Activated CD8-positive, alpha-beta T cell treated with anti-CD3 and anti-CD28 coated beads for 36 hours (primary cell): ENCODE measurements at regions not wholly inside any gene's neighbourhood (a gene's known extent, or its start where the extent isn't known, plus 50 kb on each side); places are given as distances from the start of the nearest gene placed in this dataset.

ENCODE experiments used
- ATAC-seq: fragments of 200-7000 bp; cut with Tn5 transposase; one replicate; pipeline ENCODE4 v1.10.0; 2021; ENCODE audit warnings: mild to moderate bottlenecking, moderate library complexity
- CTCF ChIA-PET: fragments of 350-600 bp; sonication (Branson Sonifier 250); formaldehyde crosslinking; loops from one replicate; lab custom pipeline; 2021; ENCODE audit warnings: antibody characterized with exemption; lab: Charles Lee
- POLR2A ChIA-PET: fragments of 350-600 bp; sonication (Branson Sonifier 250); formaldehyde crosslinking; loops from one replicate; lab custom pipeline; 2021; ENCODE audit warnings: antibody characterized with exemption; lab: Charles Lee
- DNase-seq: peaks from one replicate; pipeline ENCODE4 v3.0.0-alpha.2; 2020
- H3K27ac Mint-ChIP-seq: one replicate; pipeline ENCODE4 v1.8.0; 2021; ENCODE audit warnings: mild to moderate bottlenecking, mixed read lengths
- H3K27me3 Mint-ChIP-seq: one replicate; pipeline ENCODE4 v1.8.0; 2021; ENCODE audit warnings: mixed read lengths
- H3K36me3 Mint-ChIP-seq: one replicate; pipeline ENCODE4 v1.8.0; 2021; ENCODE audit warnings: low read depth, mixed read lengths
- H3K4me1 Mint-ChIP-seq: one replicate; pipeline ENCODE4 v1.8.0; 2021; ENCODE audit warnings: low read depth, mixed read lengths
- H3K4me3 Mint-ChIP-seq: one replicate; pipeline ENCODE4 v1.8.0; 2021; ENCODE audit warnings: mild to moderate bottlenecking, moderate library complexity, mixed read lengths
- H3K9me3 Mint-ChIP-seq: one replicate; pipeline ENCODE4 v1.8.0; 2021; ENCODE audit warnings: mixed read lengths
- CTCF ChIP-seq: fragments of 200-600 bp; IDR thresholded peaks from one replicate; pipeline ENCODE4 v1.8.0; 2022; ENCODE audit warnings: antibody characterized with exemption, mild to moderate bottlenecking
- intact Hi-C: fragments of 100-400 bp; cut with micrococcal nuclease; formaldehyde crosslinking; loops from one replicate; pipeline ENCODE4 v1.10.0; 2022

DNA sequence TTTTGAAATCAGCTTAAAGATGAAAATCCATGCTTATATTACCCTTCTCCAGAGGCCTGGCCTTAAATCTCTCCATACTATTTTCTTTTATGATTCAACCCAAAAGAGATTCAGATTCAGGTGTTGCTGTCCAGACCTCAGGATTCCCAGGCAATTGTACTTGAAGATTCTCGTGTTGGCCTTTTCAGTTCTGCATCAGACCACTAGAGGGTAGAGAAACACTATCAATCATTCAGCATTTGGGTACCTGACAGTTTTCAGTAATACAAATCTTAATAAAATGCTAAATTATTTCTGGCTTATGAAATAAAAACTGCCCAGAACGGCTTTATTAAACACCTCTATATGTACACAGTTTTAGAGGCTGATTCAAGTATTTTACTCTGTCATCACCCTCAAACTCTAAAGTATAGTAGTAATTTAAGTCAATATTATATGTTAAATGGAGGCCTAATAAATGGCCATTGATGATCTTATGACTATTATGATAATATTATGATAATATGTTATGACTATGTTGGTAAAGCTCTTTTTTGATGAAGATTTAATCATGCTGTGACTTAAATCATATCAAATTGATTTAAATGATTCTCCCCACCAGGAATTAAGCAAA lies 301.1 kb downstream of the DUSP6 start:
- Mint-ChIP-seq H3K36me3 (peaks cover 4% of the 10 kb centered on the region), H3K9me3 (peaks cover 8% of the 10 kb centered on the region), H3K4me1 (peaks cover 1% of the 10 kb centered on the region), H3K4me3 (no peak overlapping the region), H3K27ac (no peak overlapping the region), H3K27me3 (peaks cover 2% of the 10 kb centered on the region)
- intact Hi-C loops = loop anchor here (1.0 to 5.0 kb wide), 3 partner anchors 34 to 418 kb away; no protein-coding TSS in a partner anchor
- peak; percentile 87 for TF ChIP-seq CTCF
- CTCF ChIA-PET = interaction anchor here (0.6 to 4.1 kb wide), 20 partner anchors 9 to 478 kb away, joined by 3 to 25 read pairs (median 4); partner anchors contain the start of gene POC1B
- ATAC-seq = peak; percentile 74
- POLR2A ChIA-PET = interaction anchor here (1.5 kb wide), 1 partner anchor 23 kb away, joined by 3 read pairs; no protein-coding TSS in a partner anchor
- peak; percentile 26 for DNase-seq

- peaks cover 4% of the 10 kb centered on the region for H3K4me1 Mint-ChIP-seq
- ChIA-PET CTCF (interaction anchor here (0.7 to 7.2 kb wide), 3 partner anchors 29 to 414 kb away, joined by 3 to 77 read pairs (median 10); no protein-coding TSS in a partner anchor), POLR2A (no interaction called here)
- peaks cover under 1% of the 10 kb centered on the region for H3K9me3 Mint-ChIP-seq
- ATAC-seq = no peak
- no peak overlapping the region for H3K4me3 Mint-ChIP-seq
- H3K36me3 Mint-ChIP-seq = peaks cover 3% of the 10 kb centered on the region
- intact Hi-C loops = no loop called here
- no peak for TF ChIP-seq CTCF
- H3K27ac Mint-ChIP-seq = no peak overlapping the region
- DNase-seq = no peak
- peaks cover 2% of the 10 kb centered on the region for H3K27me3 Mint-ChIP-seq
Observed at GRCh38 chr12:89047856-89048418, 304.4 kb downstream of the DUSP6 start.

DNA sequence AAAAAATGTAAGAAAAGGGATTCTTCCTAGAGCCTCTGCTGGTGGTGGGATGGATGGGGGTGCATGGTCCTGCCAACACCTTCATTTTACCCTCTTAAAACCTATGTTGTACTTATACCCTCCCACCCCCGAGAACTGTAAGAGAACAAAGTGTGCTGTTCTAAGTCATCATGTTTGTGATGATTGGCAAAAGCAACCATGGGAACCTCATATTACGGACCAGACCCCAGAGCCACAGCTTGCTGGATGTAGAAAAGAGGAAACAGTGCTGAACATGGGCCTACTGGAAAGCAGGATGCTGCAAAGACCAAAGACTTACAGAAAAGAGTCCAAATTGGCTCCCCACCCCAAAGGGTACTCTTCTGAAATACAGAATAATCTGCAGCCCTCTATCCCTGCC lies 311.2 kb downstream of the DUSP6 start:
- peaks cover 17% of the 10 kb centered on the region for H3K9me3 Mint-ChIP-seq
- H3K4me3 Mint-ChIP-seq = no peak overlapping the region
- H3K4me1 Mint-ChIP-seq = peaks cover 56% of the 10 kb centered on the region
- ATAC-seq (no peak), DNase-seq (peak; percentile 19)
- POLR2A ChIA-PET = interaction anchor here (0.6 to 3.1 kb wide), 5 partner anchors 21 to 427 kb away, joined by 3 to 20 read pairs (median 3); partner anchors contain the start of gene DUSP6
- CTCF ChIA-PET = interaction anchor here (1.0 to 7.2 kb wide), 3 partner anchors 10 to 421 kb away, joined by 3 to 77 read pairs (median 11); no protein-coding TSS in a partner anchor
- H3K27me3 Mint-ChIP-seq = no peaks in the 10 kb centered on the region
- H3K27ac Mint-ChIP-seq = peak overlapping the region; percentile 100
- TF ChIP-seq CTCF = no peak
- intact Hi-C loops = loop anchor here (2.0 to 5.0 kb wide), 5 partner anchors 22 to 486 kb away; partner anchors contain the start of genes DUSP6 and POC1B
- H3K36me3 Mint-ChIP-seq = peaks cover 39% of the 10 kb centered on the region

- peak overlapping the region; percentile 43 for H3K4me3 Mint-ChIP-seq
- peaks cover 40% of the 10 kb centered on the region for H3K36me3 Mint-ChIP-seq
- DNase-seq = peak; percentile 96
- intact Hi-C loops = loop anchor here (2.0 to 5.0 kb wide), 5 partner anchors 22 to 487 kb away; partner anchors contain the start of genes DUSP6 and POC1B
- CTCF ChIA-PET = interaction anchor here (1.1 to 5.5 kb wide), 8 partner anchors 10 to 428 kb away, joined by 3 to 75 read pairs (median 6); partner anchors contain the start of gene DUSP6
- no peak for TF ChIP-seq CTCF
- peaks cover 58% of the 10 kb centered on the region for H3K4me1 Mint-ChIP-seq
- peaks cover 2% of the 10 kb centered on the region for H3K27me3 Mint-ChIP-seq
- H3K27ac Mint-ChIP-seq = peak overlapping the region; percentile 100
- POLR2A ChIA-PET = interaction anchor here (0.7 to 3.1 kb wide), 10 partner anchors 12 to 428 kb away, joined by 3 to 20 read pairs (median 4); partner anchors contain the start of gene DUSP6
- peaks cover 17% of the 10 kb centered on the region for H3K9me3 Mint-ChIP-seq
- peak; percentile 87 for ATAC-seq
Observed at GRCh38 chr12:89040146-89040964, 311.9 kb downstream of the DUSP6 start.
